ENCODE measurements at regions not wholly inside any gene's neighbourhood (a gene's known extent, or its start where the extent isn't known, plus 50 kb on each side); places are given as distances from the start of the nearest gene placed in this dataset.

GRCh38 chr20:6468423-6469116 is 298.9 kb upstream of the BMP2 start:
- DNase-seq (ENCODE audit: low read depth), result no peak
- no peak overlapping the region for H3K4me3 ChIP-seq (ENCODE audit: low read depth, low read length)
- TF ChIP-seq, protein P1, sequence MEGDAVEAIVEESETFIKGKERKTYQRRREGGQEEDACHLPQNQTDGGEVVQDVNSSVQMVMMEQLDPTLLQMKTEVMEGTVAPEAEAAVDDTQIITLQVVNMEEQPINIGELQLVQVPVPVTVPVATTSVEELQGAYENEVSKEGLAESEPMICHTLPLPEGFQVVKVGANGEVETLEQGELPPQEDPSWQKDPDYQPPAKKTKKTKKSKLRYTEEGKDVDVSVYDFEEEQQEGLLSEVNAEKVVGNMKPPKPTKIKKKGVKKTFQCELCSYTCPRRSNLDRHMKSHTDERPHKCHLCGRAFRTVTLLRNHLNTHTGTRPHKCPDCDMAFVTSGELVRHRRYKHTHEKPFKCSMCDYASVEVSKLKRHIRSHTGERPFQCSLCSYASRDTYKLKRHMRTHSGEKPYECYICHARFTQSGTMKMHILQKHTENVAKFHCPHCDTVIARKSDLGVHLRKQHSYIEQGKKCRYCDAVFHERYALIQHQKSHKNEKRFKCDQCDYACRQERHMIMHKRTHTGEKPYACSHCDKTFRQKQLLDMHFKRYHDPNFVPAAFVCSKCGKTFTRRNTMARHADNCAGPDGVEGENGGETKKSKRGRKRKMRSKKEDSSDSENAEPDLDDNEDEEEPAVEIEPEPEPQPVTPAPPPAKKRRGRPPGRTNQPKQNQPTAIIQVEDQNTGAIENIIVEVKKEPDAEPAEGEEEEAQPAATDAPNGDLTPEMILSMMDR (IDR thresholded peaks at IDR 0.05; ENCODE audit: control insufficient read depth, extremely low read depth, insufficient read depth), result no peak

- H3K4me3 ChIP-seq (ENCODE audit: low read depth, low read length), result no peak overlapping the region
- no peak for DNase-seq (ENCODE audit: low read depth)
- TF ChIP-seq, protein P1 (IDR thresholded peaks at IDR 0.05; ENCODE audit: control insufficient read depth, extremely low read depth, insufficient read depth), result no peak
Observed at GRCh38 chr20:6467562-6467961, 299.9 kb upstream of the BMP2 start.

DNA sequence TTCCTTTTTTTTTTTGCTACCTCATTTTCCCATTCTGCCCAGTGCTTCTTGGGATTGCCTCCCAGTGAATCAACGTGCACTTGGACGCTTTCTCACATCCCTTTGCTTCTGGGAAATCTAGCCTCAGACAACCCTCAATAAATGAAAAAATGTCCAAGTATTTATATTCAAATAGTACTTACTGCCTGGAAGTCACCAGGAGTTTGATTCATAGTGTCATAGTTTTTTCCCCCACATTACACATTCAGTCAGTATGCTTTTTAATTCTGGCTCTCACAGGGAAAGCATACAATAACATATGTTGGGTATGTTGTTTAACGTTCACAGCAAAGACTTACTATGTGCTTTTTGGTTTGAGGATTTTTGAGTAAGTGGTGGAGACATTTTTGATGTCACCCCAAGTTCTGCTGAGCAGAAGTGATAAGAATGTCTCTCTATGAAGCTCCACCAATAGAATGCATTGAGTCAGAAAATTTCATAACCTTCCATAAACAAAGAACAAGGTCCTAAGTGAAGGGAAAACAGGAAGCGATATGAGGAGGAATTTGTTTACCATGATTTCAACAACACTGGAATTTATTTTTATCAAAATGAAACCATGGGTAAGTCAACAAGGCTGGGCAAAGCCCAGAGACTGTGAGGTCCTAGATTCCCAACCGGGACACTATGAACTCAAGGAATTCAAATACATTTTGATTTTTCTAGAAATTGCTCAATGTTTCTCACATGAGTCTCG is 301.2 kb upstream of the BMP2 start:
- TF ChIP-seq, protein P1 (IDR thresholded peaks at IDR 0.05; ENCODE audit: control insufficient read depth, extremely low read depth, insufficient read depth), result no peak
- H3K4me3 ChIP-seq (ENCODE audit: low read depth, low read length), result no peak overlapping the region
- DNase-seq (ENCODE audit: low read depth), result no peak

DNA sequence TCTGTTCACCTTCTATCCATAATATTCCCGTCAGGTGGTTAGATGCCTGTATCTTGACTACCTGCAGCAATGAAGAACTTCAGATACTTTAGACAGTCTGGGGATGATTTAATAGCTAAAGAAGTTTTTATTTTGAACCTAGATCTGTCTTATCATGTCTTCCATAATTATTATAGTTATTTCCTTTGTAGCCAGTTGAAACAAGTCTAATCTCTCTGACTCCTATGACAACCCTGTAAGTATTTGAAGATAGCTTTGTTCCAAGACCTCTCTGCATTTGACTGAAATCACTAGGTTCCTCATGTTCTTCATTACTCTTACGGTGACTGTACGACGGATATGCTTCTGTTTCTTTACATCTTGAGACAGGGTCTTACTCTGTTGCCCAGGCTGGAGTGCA is 316.6 kb upstream of the BMP2 start:
- TF ChIP-seq, protein P1 (IDR thresholded peaks at IDR 0.05; ENCODE audit: control insufficient read depth, extremely low read depth, insufficient read depth), result no peak
- no peak for DNase-seq (ENCODE audit: low read depth)
- H3K4me3 ChIP-seq (ENCODE audit: low read depth, low read length), result no peak overlapping the region

- no peak for DNase-seq (ENCODE audit: low read depth)
- TF ChIP-seq, protein P1 (IDR thresholded peaks at IDR 0.05; ENCODE audit: control insufficient read depth, extremely low read depth, insufficient read depth), result no peak
- H3K4me3 ChIP-seq (ENCODE audit: low read depth, low read length), result no peak overlapping the region
Observed at GRCh38 chr20:6440443-6440799, 317.6 kb upstream of the FERMT1 start.

DNA sequence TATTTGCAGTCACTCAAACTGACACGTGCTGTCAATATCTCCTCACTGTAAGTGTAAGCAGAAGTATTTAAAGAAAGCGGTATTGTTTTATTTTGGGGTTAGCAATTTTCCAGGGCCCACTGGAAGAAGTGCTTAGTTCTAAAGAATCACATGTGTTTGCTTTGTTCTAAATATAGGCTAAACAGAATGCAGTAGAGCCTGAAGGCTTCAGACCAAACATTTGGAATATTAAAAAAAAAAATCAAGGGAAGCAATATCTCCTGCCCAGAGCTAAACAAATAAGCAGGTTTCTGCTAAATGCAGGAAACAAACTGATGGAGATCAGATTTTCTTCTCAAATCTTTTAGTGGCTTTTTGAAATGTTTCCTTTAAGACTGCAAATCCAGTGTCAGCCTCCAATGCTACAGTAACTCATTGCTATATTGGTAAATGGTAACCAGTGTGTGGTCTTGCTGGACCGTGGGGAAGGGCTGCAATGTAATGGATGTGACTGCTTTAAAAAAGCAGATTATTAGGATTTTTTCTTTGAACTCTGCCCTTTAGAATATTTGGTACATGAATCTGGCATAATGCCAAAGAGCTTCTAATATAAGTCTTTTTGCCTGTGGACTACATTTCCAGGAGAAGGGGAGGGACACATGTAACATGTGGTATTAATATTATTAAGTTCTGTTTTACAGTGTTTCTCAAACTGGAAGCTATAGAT is 317.1 kb upstream of the FERMT1 start:
- DNase-seq (ENCODE audit: low read depth), result no peak
- TF ChIP-seq, protein P1 (IDR thresholded peaks at IDR 0.05; ENCODE audit: control insufficient read depth, extremely low read depth, insufficient read depth), result no peak
- no peak overlapping the region for H3K4me3 ChIP-seq (ENCODE audit: low read depth, low read length)

All from LNCaP clone FGC (cell line).